HCT116 (cell line): ENCODE measurements at regions not wholly inside any gene's neighbourhood (a gene's known extent, or its start where the extent isn't known, plus 50 kb on each side); places are given as distances from the start of the nearest gene placed in this dataset.
"Not testable (repeated sequence)": the region's sequence is repeated elsewhere in the genome, so short reads cannot be mapped to it uniquely, and the experiment has no call there.

Source experiments
- ATF3 ChIP-seq: IDR thresholded peaks from 2 replicates; pipeline ENCODE4 v1.6.1; 2012
- CTCF ChIP-seq, 3 experiments: fragments of 200-600 bp in 1 of 3; sonication (generic) in 1 of 3; IDR thresholded peaks in 2 of 3; conservative IDR thresholded peaks in 1 of 3; 2 replicates each; pipeline ENCODE4 v1.5.1; 2012 to 2017; ENCODE audit warnings: low read depth in 2 of 3, low read length in 2 of 3, antibody characterized with exemption in 1 of 3, borderline replicate concordance in 1 of 3, control low read depth in 1 of 3, mild to moderate bottlenecking in 1 of 3, mixed read lengths in 1 of 3, mixed run types in 1 of 3, moderate library complexity in 1 of 3; ENCODE audit not compliant: insufficient read depth in 1 of 3
- EGR1 ChIP-seq: IDR thresholded peaks from 2 replicates; pipeline ENCODE4 v1.6.1; 2012; ENCODE audit warnings: low read depth
- EZH2 ChIP-seq: fragments of 200-600 bp; sonication (generic); IDR thresholded peaks from 2 replicates; pipeline ENCODE4 v1.6.1; 2017; ENCODE audit warnings: antibody characterized with exemption, mixed run types
- EZH2phosphoT487 ChIP-seq: fragments of 200-600 bp; IDR thresholded peaks from 2 replicates; pipeline ENCODE4 v1.6.1; 2018; ENCODE audit warnings: antibody characterized with exemption, borderline replicate concordance
- JUND ChIP-seq: IDR thresholded peaks from 2 replicates; pipeline ENCODE4 v1.6.1; 2012
- MAX ChIP-seq: IDR thresholded peaks from 2 replicates; pipeline ENCODE4 v1.6.1; 2012
- POLR2A ChIP-seq: IDR thresholded peaks from 2 replicates; pipeline ENCODE4 v1.7.0; 2011; ENCODE audit warnings: borderline replicate concordance; ENCODE audit not compliant: insufficient read depth, insufficient read length; ENCODE audit errors: extremely low read depth
- POLR2AphosphoS5 ChIP-seq: IDR thresholded peaks from 2 replicates; pipeline ENCODE4 v1.6.1; 2011; ENCODE audit warnings: mild to moderate bottlenecking, low read depth, low read length, moderate library complexity
- RAD21 ChIP-seq: IDR thresholded peaks from 2 replicates; pipeline ENCODE4 v1.6.1; 2012; ENCODE audit warnings: low read depth, mild to moderate bottlenecking
- REST ChIP-seq: IDR thresholded peaks from 2 replicates; pipeline ENCODE4 v1.6.1; 2012; ENCODE audit warnings: low read depth
- SIN3A ChIP-seq: IDR thresholded peaks from 2 replicates; pipeline ENCODE4 v1.6.1; 2012; ENCODE audit warnings: low read depth
- YY1 ChIP-seq: IDR thresholded peaks from 2 replicates; pipeline ENCODE4 v1.6.1; 2011; ENCODE audit warnings: low read length, low read depth, moderate library complexity, mild to moderate bottlenecking; ENCODE audit not compliant: insufficient replicate concordance; ENCODE audit errors: extremely low read depth
- ZFX ChIP-seq: fragments of 450-650 bp; IDR thresholded peaks from 2 replicates; pipeline ENCODE4 v1.6.1; 2017

- TF ChIP-seq CTCF (IDR thresholded peaks at IDR 0.05 in 2 of 3, conservative IDR thresholded peaks at IDR 0.05 in 1 of 3; ENCODE audit: borderline replicate concordance in 1 of 3, insufficient read depth in 1 of 3, low read depth in 2 of 3, low read length in 2 of 3); MAX; RAD21; JUND; SIN3A; EZH2; POLR2A; EZH2phosphoT487; ATF3; EGR1; YY1; POLR2AphosphoS5; REST; ZFX: not testable (repeated sequence)
Observed at GRCh38 chr7:75237255-75238187, 145.1 kb downstream of the GTF2IRD2B start.
